Stimulated activated naive CD8-positive, alpha-beta T cell treated with anti-CD3 and anti-CD28 coated beads, Interleukin-15, Interleukin-2, amounts not matched to agents 100 ng/mL and 50 ng/mL, for 24 hours (primary cell): ENCODE measurements at regions not wholly inside any gene's neighbourhood (a gene's known extent, or its start where the extent isn't known, plus 50 kb on each side); places are given as distances from the start of the nearest gene placed in this dataset.
"Not testable (repeated sequence)": the region's sequence is repeated elsewhere in the genome, so short reads cannot be mapped to it uniquely, and the experiment has no call there.

Experiments
- H3K27ac Mint-ChIP-seq: one replicate; pipeline ENCODE4 v1.8.0; 2021; ENCODE audit warnings: mild to moderate bottlenecking, mixed read lengths
- H3K27me3 Mint-ChIP-seq: one replicate; pipeline ENCODE4 v1.8.0; 2021; ENCODE audit warnings: mixed read lengths
- H3K36me3 Mint-ChIP-seq: one replicate; pipeline ENCODE4 v1.8.0; 2021; ENCODE audit warnings: low read depth, mixed read lengths
- H3K4me1 Mint-ChIP-seq: one replicate; pipeline ENCODE4 v1.8.0; 2021; ENCODE audit warnings: low read depth, mixed read lengths
- H3K4me3 Mint-ChIP-seq: one replicate; pipeline ENCODE4 v1.8.0; 2021; ENCODE audit warnings: mild to moderate bottlenecking, mixed read lengths
- H3K9me3 Mint-ChIP-seq: one replicate; pipeline ENCODE4 v1.8.0; 2021; ENCODE audit warnings: mixed read lengths

DNA sequence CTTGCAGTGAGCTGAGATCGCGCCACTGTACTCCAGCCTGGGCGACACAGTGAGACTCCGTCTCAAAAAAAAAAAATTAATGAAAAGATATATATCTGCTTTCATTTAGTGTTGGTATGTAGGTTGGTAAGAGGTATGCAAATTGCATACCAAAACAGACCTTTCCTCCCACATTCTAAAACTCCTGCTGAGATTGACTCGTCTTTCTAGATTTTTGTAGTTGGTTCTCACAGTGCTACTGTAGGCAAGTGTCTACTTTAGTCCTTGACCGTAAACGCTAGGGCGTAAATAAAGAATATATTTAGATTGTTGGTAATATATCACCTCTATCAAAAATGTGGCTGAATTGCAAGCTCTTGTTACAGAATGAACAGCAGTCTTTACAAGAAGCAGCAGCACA is 445.9 kb downstream of the CHSY3 start:
- Mint-ChIP-seq H3K4me3 (no peak overlapping the region), H3K27me3 (no peaks in the 10 kb centered on the region), H3K4me1 (no peaks in the 10 kb centered on the region), H3K9me3 (peaks cover 7% of the 10 kb centered on the region), H3K36me3 (no peaks in the 10 kb centered on the region), H3K27ac (no peak overlapping the region)

DNA sequence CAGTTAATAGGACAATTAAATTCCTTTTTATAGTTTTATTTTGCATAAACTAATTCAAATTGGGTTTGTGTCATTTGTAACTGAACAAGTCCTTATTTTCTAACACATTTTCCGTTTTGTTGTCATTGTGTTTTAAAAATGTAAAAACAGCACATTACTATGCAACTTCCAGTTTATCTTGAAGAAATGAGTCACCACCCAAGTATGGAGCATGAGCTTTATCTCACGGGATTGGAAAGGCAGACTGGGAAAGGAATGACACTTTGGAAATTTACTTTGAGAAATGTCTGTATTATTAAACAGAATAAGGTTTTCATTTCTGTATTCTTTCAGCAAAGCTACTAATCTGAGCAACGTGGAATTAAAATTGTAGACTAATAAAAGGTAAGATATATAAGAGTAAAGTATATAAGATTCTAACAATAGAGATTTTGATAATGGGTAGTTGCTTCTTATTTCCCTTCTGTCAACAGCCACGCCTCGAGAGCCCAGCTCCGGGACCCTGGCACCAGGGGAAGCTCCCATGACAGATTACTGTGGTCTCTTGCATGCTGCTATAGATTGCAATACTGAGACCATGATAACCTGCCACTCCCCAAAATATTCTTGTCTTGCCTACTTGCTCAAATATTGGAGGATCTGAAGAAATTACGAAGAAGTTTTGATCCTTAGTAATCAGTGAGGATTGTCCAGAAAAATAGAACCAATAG is 433.1 kb downstream of the CHSY3 start:
- Mint-ChIP-seq H3K9me3 (peaks cover 5% of the 10 kb centered on the region), H3K36me3 (no peaks in the 10 kb centered on the region), H3K4me3 (no peak overlapping the region), H3K27ac (no peak overlapping the region), H3K4me1 (no peaks in the 10 kb centered on the region), H3K27me3 (no peaks in the 10 kb centered on the region)

DNA sequence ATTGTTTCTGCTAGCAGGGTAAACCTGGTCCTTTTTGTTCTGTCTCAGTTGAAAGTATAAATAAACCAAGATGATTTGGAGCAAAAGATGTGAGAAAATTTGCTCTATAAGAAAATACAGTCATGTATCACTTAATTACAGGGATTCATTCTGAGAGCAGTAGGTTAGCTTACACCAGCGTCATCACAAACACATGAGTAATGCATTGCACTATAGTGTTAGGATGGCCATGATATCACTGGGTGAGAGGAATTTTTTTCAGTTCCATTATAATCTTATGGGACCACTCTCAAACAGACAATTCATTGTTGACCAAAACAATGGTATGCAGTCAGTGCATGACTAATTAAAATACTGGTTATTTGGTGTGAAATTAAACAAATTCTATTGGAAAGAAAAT is 430.9 kb downstream of the CHSY3 start:
- Mint-ChIP-seq H3K36me3 (no peaks in the 10 kb centered on the region), H3K9me3 (peaks cover 5% of the 10 kb centered on the region), H3K27ac (no peak overlapping the region), H3K27me3 (no peaks in the 10 kb centered on the region), H3K4me3 (no peak overlapping the region), H3K4me1 (no peaks in the 10 kb centered on the region)

DNA sequence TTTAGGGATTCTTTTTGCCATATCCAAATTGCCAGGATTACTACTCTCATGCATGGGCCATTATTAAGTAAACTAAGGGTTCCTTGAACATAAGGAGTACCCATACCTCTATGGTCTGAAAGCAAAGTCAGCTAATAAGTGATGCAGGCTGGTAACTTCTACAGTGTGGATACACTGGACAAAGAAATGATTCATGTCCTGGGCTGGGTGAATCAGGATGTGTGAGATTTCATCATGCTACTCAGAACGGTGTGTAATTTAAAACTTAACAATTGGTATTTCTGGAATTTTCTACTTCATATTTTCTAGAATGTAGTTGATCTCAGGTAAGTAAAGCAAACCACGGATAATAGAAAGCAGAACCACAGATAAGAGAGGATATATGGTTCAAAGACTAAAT is 428.8 kb downstream of the CHSY3 start:
- no peaks in the 10 kb centered on the region for H3K4me1 Mint-ChIP-seq
- no peak overlapping the region for H3K27ac Mint-ChIP-seq
- peaks cover 12% of the 10 kb centered on the region for H3K9me3 Mint-ChIP-seq
- H3K36me3 Mint-ChIP-seq, result no peaks in the 10 kb centered on the region
- H3K4me3 Mint-ChIP-seq, result no peak overlapping the region
- H3K27me3 Mint-ChIP-seq, result no peaks in the 10 kb centered on the region

DNA sequence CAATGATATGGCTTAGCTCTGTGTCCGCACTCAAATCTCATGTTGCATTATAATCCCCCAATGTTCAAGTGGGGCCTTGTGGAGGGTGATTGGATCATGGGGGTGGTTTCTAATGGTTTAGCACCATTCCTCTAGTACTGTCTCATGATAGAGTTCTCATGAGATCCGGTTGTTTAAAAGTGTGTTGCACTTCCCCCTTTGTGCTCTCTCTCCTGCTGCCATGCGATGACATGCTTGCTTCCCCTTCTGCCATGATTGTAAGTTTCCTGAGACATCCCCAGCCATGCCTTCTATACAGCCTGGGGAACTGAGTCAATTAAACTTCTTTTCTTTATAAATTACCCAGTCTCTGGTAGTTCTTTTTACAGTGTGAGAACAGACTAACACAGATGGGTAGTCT is 427.1 kb downstream of the CHSY3 start:
- Mint-ChIP-seq H3K27ac (no peak overlapping the region), H3K4me1 (no peaks in the 10 kb centered on the region), H3K36me3 (no peaks in the 10 kb centered on the region), H3K9me3 (peaks cover 12% of the 10 kb centered on the region), H3K4me3 (no peak overlapping the region), H3K27me3 (no peaks in the 10 kb centered on the region)

DNA sequence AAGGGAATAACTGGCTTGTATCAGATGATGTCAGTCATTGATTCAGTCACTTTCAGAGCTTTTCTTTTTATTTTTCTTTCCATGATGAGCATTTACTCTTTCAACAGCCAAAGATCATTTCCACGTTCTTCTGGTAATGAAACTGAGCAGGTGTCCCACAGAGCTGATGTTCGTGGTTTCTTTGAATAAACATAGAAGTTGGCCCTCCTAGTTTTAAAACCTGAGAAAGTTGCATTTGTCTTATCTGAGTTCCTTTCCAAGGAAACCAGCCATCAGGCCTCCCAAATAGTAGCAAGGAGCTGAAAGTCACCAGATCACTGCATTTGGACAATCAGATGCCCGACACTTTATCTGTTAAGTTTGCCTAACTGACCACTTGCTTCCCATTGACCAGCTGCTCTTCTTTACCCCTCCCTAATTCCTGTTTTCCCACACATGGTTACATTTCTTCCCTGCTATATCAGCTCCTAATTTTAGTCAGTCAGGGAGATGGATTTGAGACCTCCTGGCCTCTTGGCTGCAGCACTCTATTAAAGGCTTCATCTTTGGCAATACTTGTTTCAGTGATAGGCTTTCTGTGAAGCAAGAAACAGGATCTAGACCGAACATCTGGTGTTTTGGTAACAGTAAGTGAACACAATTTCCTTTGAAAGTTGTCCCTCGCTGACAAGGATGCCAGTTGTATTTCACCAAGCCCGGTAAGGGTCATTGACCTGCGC is 420.8 kb downstream of the CHSY3 start:
- H3K36me3 Mint-ChIP-seq, result no peaks in the 10 kb centered on the region
- H3K4me3 Mint-ChIP-seq, result no peak overlapping the region
- H3K9me3 Mint-ChIP-seq, result peaks cover 22% of the 10 kb centered on the region
- no peak overlapping the region for H3K27ac Mint-ChIP-seq
- H3K4me1 Mint-ChIP-seq, result no peaks in the 10 kb centered on the region
- H3K27me3 Mint-ChIP-seq, result no peaks in the 10 kb centered on the region

DNA sequence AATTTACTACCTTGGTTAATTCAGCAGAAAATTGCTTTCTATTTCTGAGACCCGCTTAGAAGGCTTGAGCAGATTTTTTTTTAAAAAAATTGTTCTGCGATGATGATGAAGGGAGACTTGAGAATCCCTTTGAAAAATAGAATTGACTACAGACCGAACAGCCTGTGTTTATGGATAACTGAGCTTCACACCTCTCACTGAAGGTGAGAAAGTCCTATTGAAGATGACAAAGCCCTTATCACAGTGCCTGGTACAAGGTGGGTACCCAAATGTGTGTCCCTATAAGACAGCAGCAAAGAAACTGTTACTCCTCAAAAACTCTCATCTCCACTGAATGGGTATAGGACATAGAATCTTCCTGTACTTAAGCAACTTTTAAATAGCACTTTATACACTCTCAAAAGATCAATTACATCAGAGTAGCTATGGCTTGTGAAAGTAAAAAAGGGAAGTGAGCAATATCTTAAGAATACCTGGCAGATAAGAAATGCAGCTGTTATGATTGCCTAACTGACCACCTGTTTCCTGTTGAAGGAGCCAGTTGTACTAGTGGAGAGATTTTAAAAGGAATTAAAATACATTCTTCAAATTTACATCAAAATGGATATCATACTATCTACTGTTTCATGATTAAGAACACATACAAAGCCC is 419.7 kb downstream of the CHSY3 start:
- no peak overlapping the region for H3K27ac Mint-ChIP-seq
- no peak overlapping the region for H3K4me3 Mint-ChIP-seq
- no peaks in the 10 kb centered on the region for H3K36me3 Mint-ChIP-seq
- H3K9me3 Mint-ChIP-seq, result peaks cover 15% of the 10 kb centered on the region
- no peaks in the 10 kb centered on the region for H3K27me3 Mint-ChIP-seq
- H3K4me1 Mint-ChIP-seq, result no peaks in the 10 kb centered on the region

DNA sequence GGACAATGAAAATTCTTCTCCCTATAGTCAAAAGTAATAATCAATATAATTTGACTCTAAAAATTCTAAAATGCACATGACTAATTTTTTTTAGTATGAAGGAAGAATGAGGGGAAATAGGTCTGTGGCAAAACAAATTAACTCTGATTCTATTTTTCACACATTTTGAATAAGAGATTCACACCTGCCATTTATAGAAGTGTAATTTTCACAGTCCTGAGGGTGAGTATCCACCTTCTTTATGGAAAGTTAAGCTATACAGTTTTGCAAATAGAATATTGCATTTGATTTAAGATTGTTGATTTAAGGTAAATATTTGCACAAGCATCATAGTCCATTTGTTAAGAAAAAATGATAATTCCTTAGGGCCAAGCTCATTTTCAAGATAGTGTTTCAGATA is 417.7 kb downstream of the CHSY3 start:
- no peak overlapping the region for H3K4me3 Mint-ChIP-seq
- H3K27me3 Mint-ChIP-seq, result no peaks in the 10 kb centered on the region
- peaks cover 15% of the 10 kb centered on the region for H3K9me3 Mint-ChIP-seq
- no peak overlapping the region for H3K27ac Mint-ChIP-seq
- no peaks in the 10 kb centered on the region for H3K4me1 Mint-ChIP-seq
- H3K36me3 Mint-ChIP-seq, result no peaks in the 10 kb centered on the region

DNA sequence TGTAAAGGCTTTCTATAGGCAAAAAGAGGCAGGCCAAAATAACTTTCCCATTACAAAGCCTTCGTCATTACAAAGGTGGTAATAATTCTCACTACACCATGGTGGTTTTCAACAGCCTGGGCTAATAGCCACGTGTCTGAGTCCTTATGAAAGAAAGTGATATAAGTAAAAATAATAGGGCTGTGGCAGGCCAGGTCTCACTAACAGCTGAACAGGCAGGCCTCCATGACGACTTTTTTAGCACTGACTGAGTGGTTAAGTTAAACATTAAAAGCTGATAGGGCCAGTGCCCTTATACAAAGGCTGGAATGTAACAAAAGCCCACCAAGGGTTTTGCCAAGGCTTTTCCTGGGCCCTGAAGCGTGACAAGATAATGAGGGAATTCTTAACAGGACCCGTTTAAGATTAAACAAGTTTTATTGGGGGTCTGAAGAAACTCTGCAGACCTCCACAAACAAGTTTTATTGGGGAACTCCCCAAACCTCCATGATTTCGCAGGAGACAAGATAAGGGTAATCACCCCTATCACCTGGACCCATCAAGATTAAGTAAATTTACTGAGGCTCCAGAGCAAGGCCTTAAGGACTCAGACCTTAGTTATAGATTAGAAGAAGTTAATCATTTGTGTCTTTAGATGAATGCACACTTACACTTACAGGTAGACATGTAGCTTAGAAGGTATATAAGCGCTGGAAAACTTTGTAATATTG is 412.9 kb downstream of the CHSY3 start:
- H3K4me3 Mint-ChIP-seq, result no peak overlapping the region
- H3K9me3 Mint-ChIP-seq, result peaks cover 12% of the 10 kb centered on the region
- no peaks in the 10 kb centered on the region for H3K4me1 Mint-ChIP-seq
- no peak overlapping the region for H3K27ac Mint-ChIP-seq
- no peaks in the 10 kb centered on the region for H3K27me3 Mint-ChIP-seq
- H3K36me3 Mint-ChIP-seq, result no peaks in the 10 kb centered on the region

DNA sequence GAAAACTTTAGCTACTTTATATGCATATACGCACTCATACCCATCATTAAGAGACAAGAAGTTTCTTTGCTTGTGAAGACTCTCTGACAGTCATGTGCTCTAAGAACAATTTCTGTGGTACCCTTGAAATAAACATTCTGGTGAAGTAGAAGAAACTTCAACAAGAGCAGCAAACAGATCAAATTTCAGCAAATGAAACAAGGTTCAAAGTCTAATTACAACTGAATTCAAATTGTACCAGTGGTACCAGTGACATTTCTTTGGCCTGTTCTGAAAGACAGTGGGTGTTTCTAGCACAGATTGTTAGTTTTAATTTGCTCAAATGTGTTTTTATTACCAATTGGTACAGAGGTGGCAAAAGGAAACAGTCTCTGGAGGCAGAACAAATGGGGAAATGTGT is 391.0 kb downstream of the CHSY3 start:
- no peaks in the 10 kb centered on the region for H3K36me3 Mint-ChIP-seq

DNA sequence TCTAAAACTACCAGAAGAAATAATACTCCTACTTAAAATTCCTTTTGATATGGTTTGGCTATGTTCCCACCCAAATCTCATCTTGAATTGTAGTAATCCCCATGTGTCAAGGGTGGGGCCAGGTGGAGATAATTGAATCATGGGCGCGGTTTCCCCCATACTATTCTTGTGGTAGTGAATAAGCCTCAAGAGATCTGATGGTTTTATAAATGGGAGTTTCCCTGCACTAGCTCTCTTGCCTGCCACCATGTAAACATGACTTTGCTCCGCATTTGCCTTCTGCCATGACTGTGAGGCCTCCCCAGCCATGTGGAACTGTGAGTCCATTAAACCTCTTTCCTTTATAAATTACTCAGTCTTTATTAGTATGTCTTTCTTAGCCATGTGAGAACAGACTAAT is 390.5 kb downstream of the CHSY3 start:
- H3K4me1 Mint-ChIP-seq, H3K9me3 Mint-ChIP-seq, H3K36me3 Mint-ChIP-seq, H3K4me3 Mint-ChIP-seq, H3K27me3 Mint-ChIP-seq, H3K27ac Mint-ChIP-seq: not testable (repeated sequence)

More for the DNA sequence above, 391.0 kb downstream of the CHSY3 start:
- peaks cover 5% of the 10 kb centered on the region for H3K9me3 Mint-ChIP-seq
- H3K27ac Mint-ChIP-seq, result no peak overlapping the region
- no peaks in the 10 kb centered on the region for H3K27me3 Mint-ChIP-seq
- no peaks in the 10 kb centered on the region for H3K4me1 Mint-ChIP-seq
- H3K4me3 Mint-ChIP-seq, result no peak overlapping the region

DNA sequence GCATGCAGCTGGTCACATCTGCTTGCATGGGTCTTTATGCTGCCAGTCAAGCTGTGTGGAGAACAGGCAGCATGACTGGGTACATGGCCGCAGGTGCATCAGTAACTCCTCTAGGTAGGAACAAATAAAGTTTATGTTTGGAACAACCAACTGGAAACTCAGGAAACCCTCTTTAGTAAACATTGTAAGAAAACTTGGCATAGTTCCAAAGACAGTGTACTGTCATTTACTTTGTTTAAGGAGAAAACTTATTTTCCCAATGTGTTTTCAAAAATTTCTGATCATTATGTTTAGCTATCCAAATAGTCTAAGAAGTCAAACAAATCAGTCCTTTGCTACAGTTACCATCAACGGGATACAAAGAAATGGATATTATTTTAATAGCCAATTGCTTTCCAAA is 386.0 kb downstream of the CHSY3 start:
- no peak overlapping the region for H3K4me3 Mint-ChIP-seq
- H3K9me3 Mint-ChIP-seq, result peaks cover 3% of the 10 kb centered on the region
- H3K36me3 Mint-ChIP-seq, result no peaks in the 10 kb centered on the region
- H3K27me3 Mint-ChIP-seq, result no peaks in the 10 kb centered on the region
- H3K4me1 Mint-ChIP-seq, result no peaks in the 10 kb centered on the region
- no peak overlapping the region for H3K27ac Mint-ChIP-seq

DNA sequence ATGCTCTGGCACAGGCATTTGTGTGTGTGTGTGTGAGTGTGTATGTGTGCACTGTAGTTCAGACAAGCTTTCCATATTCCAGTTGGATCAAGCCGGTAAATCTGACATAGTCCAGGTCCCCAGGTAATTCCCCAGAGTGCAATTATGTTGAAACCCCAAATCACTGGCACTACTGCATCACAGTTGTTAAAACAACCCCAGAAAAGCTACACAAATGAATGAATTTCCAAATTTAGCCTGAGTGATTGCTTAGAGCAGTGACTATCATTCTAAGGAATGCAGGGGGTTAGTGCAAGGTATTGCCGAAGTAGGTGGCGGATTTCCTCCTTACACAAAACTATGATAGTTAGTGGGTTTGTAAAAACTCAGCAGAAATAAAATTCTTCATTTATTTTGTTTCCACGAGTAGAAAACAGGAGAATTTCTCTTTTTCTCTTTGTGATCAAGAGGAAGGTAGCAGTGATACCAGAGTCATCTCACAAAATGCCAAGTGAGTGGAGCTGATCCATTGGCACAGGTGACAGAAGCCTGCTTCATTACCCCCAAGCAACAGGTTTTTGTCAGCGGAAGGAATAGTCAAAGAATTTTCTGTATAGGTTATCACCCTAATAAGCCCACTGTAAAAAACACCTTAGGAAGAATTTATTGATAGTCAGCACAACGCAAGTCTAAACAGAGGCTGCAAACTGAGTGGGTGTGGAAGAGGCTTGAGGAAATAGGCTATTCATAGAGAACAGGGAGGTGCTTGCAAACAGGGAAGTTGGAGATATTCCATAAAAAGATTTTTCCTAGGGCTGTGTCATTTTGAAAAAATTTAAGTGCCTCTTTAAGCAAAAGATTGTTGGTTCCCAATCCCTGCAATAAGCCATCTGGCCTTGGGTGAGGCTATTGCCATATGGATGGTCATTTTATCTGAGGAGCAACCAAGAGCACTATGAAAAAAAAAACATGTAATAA is 385.1 kb downstream of the CHSY3 start:
- Mint-ChIP-seq H3K4me1 (no peaks in the 10 kb centered on the region), H3K36me3 (no peaks in the 10 kb centered on the region), H3K9me3 (no peaks in the 10 kb centered on the region), H3K4me3 (no peak overlapping the region), H3K27ac (no peak overlapping the region), H3K27me3 (no peaks in the 10 kb centered on the region)

DNA sequence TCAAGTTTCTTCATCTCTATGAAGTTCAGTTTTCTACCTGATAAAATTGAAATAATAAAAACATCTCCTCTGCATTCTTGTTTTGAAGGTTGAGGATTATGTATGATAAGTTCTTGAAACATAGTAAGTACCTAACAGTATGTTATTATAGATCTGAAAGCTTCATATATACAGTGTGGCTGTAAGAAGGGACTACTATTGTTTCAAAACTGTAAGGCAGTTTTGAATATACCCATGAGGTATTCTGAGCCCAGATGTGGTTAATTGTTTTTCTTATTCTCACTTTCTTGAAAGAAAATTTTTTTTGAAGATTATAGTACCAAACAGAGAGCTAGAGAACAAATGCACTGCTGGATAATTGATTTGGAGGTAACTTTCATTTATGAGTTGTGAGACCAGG is 383.2 kb downstream of the CHSY3 start:
- Mint-ChIP-seq H3K4me3 (no peak overlapping the region), H3K4me1 (no peaks in the 10 kb centered on the region), H3K27me3 (no peaks in the 10 kb centered on the region), H3K27ac (no peak overlapping the region), H3K36me3 (no peaks in the 10 kb centered on the region), H3K9me3 (no peaks in the 10 kb centered on the region)
